ENCODE measurements at regions not wholly inside any gene's neighbourhood (a gene's known extent, or its start where the extent isn't known, plus 50 kb on each side); places are given as distances from the start of the nearest gene placed in this dataset.

GRCh38 chr4:103272174-103272573 lies 74.0 kb upstream of the CENPE start:
- TF ChIP-seq CTCF (IDR thresholded peaks at IDR 0.05) = no peak
- no peak for TF ChIP-seq REST (IDR thresholded peaks at IDR 0.05; ENCODE audit: insufficient read depth in 1 of 2, low read depth in 2 of 2, low read length in 1 of 2)
- no peak for TF ChIP-seq SIN3A (IDR thresholded peaks at IDR 0.05; ENCODE audit: borderline replicate concordance, insufficient read depth, low read depth, low read length)
- TF ChIP-seq POLR2AphosphoS5 (IDR thresholded peaks at IDR 0.05; ENCODE audit: low read depth, low read length) = no peak
- no peak for TF ChIP-seq TCF7L2 (IDR thresholded peaks at IDR 0.05; ENCODE audit: low read depth, low read length)
